Suprapubic skin (tissue), 4 donors: ENCODE measurements at regions not wholly inside any gene's neighbourhood (a gene's known extent, or its start where the extent isn't known, plus 50 kb on each side); places are given as distances from the start of the nearest gene placed in this dataset.

Experiments
- CTCF ChIP-seq, 2 donors: fragments of 200-600 bp in 1 of 2; fragments of 450-650 bp in 1 of 2; sonication (generic) in 1 of 2; IDR thresholded peaks; one replicate each; pipeline ENCODE4 v1.5.1; 2016 to 2019; ENCODE audit warnings: antibody characterized with exemption in 2 of 2, mild to moderate bottlenecking in 1 of 2, moderate library complexity in 1 of 2
- EP300 ChIP-seq: sonication (generic); formaldehyde crosslinking; IDR thresholded peaks from one replicate; pipeline ENCODE4 v1.6.1; 2017; ENCODE audit warnings: antibody characterized with exemption
- POLR2A ChIP-seq, 2 donors: fragments of 450-650 bp; IDR thresholded peaks; one replicate each; pipeline ENCODE4 v1.6.1; 2017; ENCODE audit warnings: antibody characterized with exemption in 2 of 2, mild to moderate bottlenecking in 2 of 2, moderate library complexity in 2 of 2
- POLR2AphosphoS5 ChIP-seq, 3 donors: sonication (generic); formaldehyde crosslinking; IDR thresholded peaks; one replicate each; pipeline ENCODE4 v1.6.1; 2017; ENCODE audit warnings: antibody characterized with exemption in 3 of 3

DNA sequence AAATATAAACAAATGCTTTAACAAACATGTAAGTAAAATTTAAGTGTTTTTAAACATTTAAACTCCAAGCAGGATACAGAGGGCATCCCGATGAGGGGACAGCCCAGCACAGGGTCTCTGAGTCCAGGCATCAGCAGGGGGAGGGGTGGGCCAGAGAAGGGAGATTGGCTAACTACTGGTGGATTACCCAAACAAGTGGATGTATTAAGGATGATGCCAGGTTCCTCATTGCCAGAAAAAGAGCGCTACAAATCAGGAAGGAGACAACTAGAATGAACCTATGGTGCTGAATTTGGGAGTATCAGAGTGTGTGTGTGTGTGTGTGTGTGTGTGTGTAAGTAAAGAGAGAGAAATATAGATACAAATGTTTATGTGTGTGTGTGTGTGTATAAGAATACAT is 162.0 kb upstream of the RMP24 start:
- no peak for TF ChIP-seq CTCF (IDR thresholded peaks at IDR 0.05)
- TF ChIP-seq POLR2A (IDR thresholded peaks at IDR 0.05) = no peak
- TF ChIP-seq POLR2AphosphoS5 (IDR thresholded peaks at IDR 0.05) = no peak
- TF ChIP-seq EP300 = no peak
